OCI-LY3 (cell line): ENCODE measurements at regions not wholly inside any gene's neighbourhood (a gene's known extent, or its start where the extent isn't known, plus 50 kb on each side); places are given as distances from the start of the nearest gene placed in this dataset.

Source experiments
- EZH2phosphoT487 ChIP-seq: fragments of 200-600 bp; shearing (Covaris generic); IDR thresholded peaks from 2 replicates; pipeline ENCODE4 v1.6.1; 2018; ENCODE audit warnings: antibody characterized with exemption, mixed run types, low read depth
- TF ChIP-seq, protein P1 (sequence below): fragments of 200-600, 300-600 bp; sonication (generic); IDR thresholded peaks from 2 replicates; pipeline ENCODE4 v1.5.1; 2014; ENCODE audit warnings: antibody characterized with exemption, low read length, low read depth

DNA sequence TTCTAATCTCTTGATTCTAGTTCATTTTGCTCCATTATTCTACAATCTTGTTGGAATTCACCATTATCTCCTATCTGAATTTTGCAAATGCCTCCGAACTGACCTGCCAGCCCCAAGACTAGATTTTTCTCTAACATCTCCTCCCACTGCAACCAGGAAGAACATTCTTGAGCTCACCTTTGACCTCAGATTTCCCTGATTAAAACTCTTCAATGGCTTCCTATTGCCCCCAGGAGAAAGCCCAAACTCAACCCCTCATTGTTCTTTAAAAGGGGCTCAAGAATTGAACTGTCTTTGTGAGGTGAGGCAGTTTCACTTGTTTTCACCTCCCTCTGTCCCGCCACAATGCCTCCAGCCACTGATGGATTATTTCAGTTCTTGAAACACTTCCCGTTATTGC lies 784.6 kb upstream of the ZEB2 start:
- TF ChIP-seq EZH2phosphoT487, result no peak
- TF ChIP-seq, protein P1, sequence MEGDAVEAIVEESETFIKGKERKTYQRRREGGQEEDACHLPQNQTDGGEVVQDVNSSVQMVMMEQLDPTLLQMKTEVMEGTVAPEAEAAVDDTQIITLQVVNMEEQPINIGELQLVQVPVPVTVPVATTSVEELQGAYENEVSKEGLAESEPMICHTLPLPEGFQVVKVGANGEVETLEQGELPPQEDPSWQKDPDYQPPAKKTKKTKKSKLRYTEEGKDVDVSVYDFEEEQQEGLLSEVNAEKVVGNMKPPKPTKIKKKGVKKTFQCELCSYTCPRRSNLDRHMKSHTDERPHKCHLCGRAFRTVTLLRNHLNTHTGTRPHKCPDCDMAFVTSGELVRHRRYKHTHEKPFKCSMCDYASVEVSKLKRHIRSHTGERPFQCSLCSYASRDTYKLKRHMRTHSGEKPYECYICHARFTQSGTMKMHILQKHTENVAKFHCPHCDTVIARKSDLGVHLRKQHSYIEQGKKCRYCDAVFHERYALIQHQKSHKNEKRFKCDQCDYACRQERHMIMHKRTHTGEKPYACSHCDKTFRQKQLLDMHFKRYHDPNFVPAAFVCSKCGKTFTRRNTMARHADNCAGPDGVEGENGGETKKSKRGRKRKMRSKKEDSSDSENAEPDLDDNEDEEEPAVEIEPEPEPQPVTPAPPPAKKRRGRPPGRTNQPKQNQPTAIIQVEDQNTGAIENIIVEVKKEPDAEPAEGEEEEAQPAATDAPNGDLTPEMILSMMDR, result no peak
